H9 (cell line): ENCODE measurements at regions not wholly inside any gene's neighbourhood (a gene's known extent, or its start where the extent isn't known, plus 50 kb on each side); places are given as distances from the start of the nearest gene placed in this dataset.

Experiments used
- DNase-seq: peaks from one replicate; pipeline ENCODE4 v3.0.0-alpha.2; 2017
- H2AFZ ChIP-seq: one replicate; pipeline ENCODE4 v1.6.1; 2013; ENCODE audit warnings: mild to moderate bottlenecking, low read length, control low read depth, moderate library complexity
- H2AK5ac ChIP-seq: 2 replicates; pipeline ENCODE4 v1.6.1; 2013; ENCODE audit warnings: low read length, control low read depth, mixed read lengths; ENCODE audit not compliant: insufficient read length
- H2BK120ac ChIP-seq: one replicate; pipeline ENCODE4 v1.6.1; 2013; ENCODE audit warnings: low read depth, mild to moderate bottlenecking, low read length, control low read depth, inconsistent platforms; ENCODE audit not compliant: poor library complexity, severe bottlenecking
- H2BK12ac ChIP-seq: 2 replicates; pipeline ENCODE4 v1.6.1; 2013; ENCODE audit warnings: low read length, control low read depth, mixed read lengths, low read depth; ENCODE audit not compliant: insufficient read length
- H2BK15ac ChIP-seq: 2 replicates; pipeline ENCODE4 v1.6.1; 2013; ENCODE audit warnings: low read depth, low read length, control low read depth
- H2BK20ac ChIP-seq: one replicate; pipeline ENCODE4 v1.6.1; 2013; ENCODE audit warnings: low read depth, mild to moderate bottlenecking, low read length, control low read depth, inconsistent platforms; ENCODE audit not compliant: poor library complexity, severe bottlenecking
- H2BK5ac ChIP-seq: 2 replicates; pipeline ENCODE4 v1.6.1; 2013; ENCODE audit warnings: low read length, control low read depth, mixed read lengths; ENCODE audit not compliant: insufficient read length
- H3K14ac ChIP-seq: 2 replicates; pipeline ENCODE4 v1.6.1; 2013; ENCODE audit warnings: low read length, control low read depth; ENCODE audit not compliant: insufficient read depth
- H3K18ac ChIP-seq: 2 replicates; pipeline ENCODE4 v1.6.1; 2013; ENCODE audit warnings: low read depth, mild to moderate bottlenecking, mixed read lengths, low read length, control low read depth; ENCODE audit not compliant: insufficient read length
- H3K23ac ChIP-seq: 2 replicates; pipeline ENCODE4 v1.6.1; 2013; ENCODE audit warnings: low read length, control low read depth, mixed read lengths, low read depth; ENCODE audit not compliant: insufficient read length
- H3K23me2 ChIP-seq: 2 replicates; pipeline ENCODE4 v1.6.1; 2013; ENCODE audit warnings: low read depth, mild to moderate bottlenecking, mixed read lengths, low read length, control low read depth; ENCODE audit not compliant: insufficient read length, poor library complexity, severe bottlenecking
- H3K27ac ChIP-seq: 2 replicates; pipeline ENCODE4 v1.5.1; 2013; ENCODE audit warnings: low read length, control low read depth, mixed read lengths, low read depth; ENCODE audit not compliant: insufficient read length
- H3K27me3 ChIP-seq: 2 replicates; pipeline ENCODE4 v1.6.1; 2013; ENCODE audit warnings: low read length, control low read depth, inconsistent platforms; ENCODE audit not compliant: insufficient read depth
- H3K4ac ChIP-seq: 2 replicates; pipeline ENCODE4 v1.6.1; 2013; ENCODE audit warnings: low read depth, mild to moderate bottlenecking, control low read depth, inconsistent platforms, low read length, moderate library complexity
- H3K4me1 ChIP-seq: 2 replicates; pipeline ENCODE4 v1.6.1; 2013; ENCODE audit warnings: low read length, control low read depth, inconsistent platforms; ENCODE audit not compliant: insufficient read depth
- H3K4me2 ChIP-seq: 2 replicates; pipeline ENCODE4 v1.6.1; 2013; ENCODE audit warnings: low read length, control low read depth, mixed read lengths; ENCODE audit not compliant: insufficient read length, insufficient read depth
- H3K56ac ChIP-seq: 2 replicates; pipeline ENCODE4 v1.6.1; 2013; ENCODE audit warnings: low read depth, mild to moderate bottlenecking, mixed read lengths, low read length, control low read depth; ENCODE audit not compliant: insufficient read length
- H3K79me1 ChIP-seq: 2 replicates; pipeline ENCODE4 v1.6.1; 2013; ENCODE audit warnings: low read depth, mild to moderate bottlenecking, moderate library complexity, low read length, control low read depth, inconsistent platforms; ENCODE audit not compliant: insufficient read depth, poor library complexity, severe bottlenecking
- H3K79me2 ChIP-seq: 2 replicates; pipeline ENCODE4 v1.6.1; 2013; ENCODE audit warnings: low read length, control low read depth, inconsistent platforms; ENCODE audit not compliant: insufficient read depth
- H3K9ac ChIP-seq: 2 replicates; pipeline ENCODE4 v1.6.1; 2013; ENCODE audit warnings: low read length, control low read depth, mixed read lengths; ENCODE audit not compliant: insufficient read length; ENCODE audit errors: extremely low read depth
- H3K9me3 ChIP-seq: one replicate; pipeline ENCODE4 v1.6.1; 2013; ENCODE audit warnings: low read depth, low read length, inconsistent platforms; ENCODE audit not compliant: control insufficient read depth
- H3T11ph ChIP-seq: one replicate; pipeline ENCODE4 v1.6.1; 2013; ENCODE audit warnings: mild to moderate bottlenecking, low read length, control low read depth, inconsistent platforms
- H4K20me1 ChIP-seq: one replicate; pipeline ENCODE4 v1.6.1; 2013; ENCODE audit not compliant: control insufficient read depth, insufficient read length, insufficient read depth
- H4K5ac ChIP-seq: 2 replicates; pipeline ENCODE4 v1.6.1; 2013; ENCODE audit warnings: low read depth, mild to moderate bottlenecking, mixed read lengths, low read length, control low read depth; ENCODE audit not compliant: insufficient read length
- H4K8ac ChIP-seq: replicated peaks from 2 replicates; pipeline ENCODE4 v1.6.1; 2013; ENCODE audit warnings: low read length, control low read depth, mixed read lengths, low read depth; ENCODE audit not compliant: insufficient read length
- H4K91ac ChIP-seq: 2 replicates; pipeline ENCODE4 v1.6.1; 2013; ENCODE audit warnings: low read depth, mild to moderate bottlenecking, moderate library complexity, mixed read lengths, low read length, control low read depth; ENCODE audit not compliant: insufficient read length
- H3K27ac Mint-ChIP-seq, 3 experiments: 2 replicates in 2 of 3; 3 replicates in 1 of 3; pipeline ENCODE4 v1.8.0; 2020 to 2021; ENCODE audit warnings: mixed read lengths in 3 of 3, mild to moderate bottlenecking in 1 of 3, moderate library complexity in 1 of 3
- H3K27me3 Mint-ChIP-seq: 2 replicates; pipeline ENCODE4 v1.8.0; 2021; ENCODE audit warnings: low read depth, mild to moderate bottlenecking, moderate library complexity, mixed read lengths
- H3K36me3 Mint-ChIP-seq, 3 experiments: 2 replicates in 2 of 3; 3 replicates in 1 of 3; pipeline ENCODE4 v1.8.0; 2020 to 2021; ENCODE audit warnings: low read depth in 3 of 3, mixed read lengths in 3 of 3; ENCODE audit not compliant: insufficient read depth in 1 of 3
- H3K4me1 Mint-ChIP-seq, 2 experiments: 2 replicates each; pipeline ENCODE4 v1.8.0; 2020; ENCODE audit warnings: mixed read lengths in 2 of 2
- H3K4me3 Mint-ChIP-seq, 2 experiments: 2 replicates in 1 of 2; 3 replicates in 1 of 2; pipeline ENCODE4 v1.8.0; 2020 to 2021; ENCODE audit warnings: mild to moderate bottlenecking in 2 of 2, mixed read lengths in 2 of 2, moderate library complexity in 1 of 2
- H3K9me3 Mint-ChIP-seq, 2 experiments: 2 replicates in 1 of 2; 3 replicates in 1 of 2; pipeline ENCODE4 v1.8.0; 2020; ENCODE audit warnings: mild to moderate bottlenecking in 2 of 2, mixed read lengths in 2 of 2, moderate library complexity in 1 of 2
- WGBS: extraction: QIAGEN DNeasy Blood & Tissue Kit; methylation state at CpG from one replicate; pipeline ENCODE4 v1.1.7; 2013; ENCODE audit warnings: missing lambda C conversion rate, low lambda C conversion rate, mixed read lengths; ENCODE audit not compliant: insufficient read length; ENCODE audit errors: extremely low coverage; 5-methylcytosine and 5-hydroxymethylcytosine counted together
- TF ChIP-seq, protein P1 (sequence below): fragments of 200-600 bp; sonication (generic); conservative IDR thresholded peaks from 3 replicates; pipeline ENCODE4 v1.8.0; 2021; ENCODE audit warnings: antibody characterized with exemption, mild to moderate bottlenecking

DNA sequence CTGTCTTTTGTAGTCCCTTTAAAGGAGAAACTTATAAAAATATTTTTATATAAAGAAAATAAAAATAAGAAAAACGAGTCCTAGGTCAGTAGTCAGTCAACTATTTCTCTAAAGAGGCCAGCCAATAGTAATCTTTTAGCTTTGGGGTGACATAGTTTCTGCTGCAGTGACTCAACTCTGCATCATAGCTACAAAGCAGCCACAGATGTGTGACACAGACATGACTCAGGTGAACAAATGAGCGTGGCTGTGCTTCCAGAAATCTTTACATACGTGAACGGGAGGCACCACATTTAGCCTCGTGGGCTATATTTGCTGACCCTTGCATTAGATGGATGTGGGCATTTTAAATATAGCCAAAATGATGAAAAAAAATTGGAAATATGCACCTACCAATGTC is 1862.5 kb upstream of the TENM3 start:
- Histone ChIP-seq H2BK120ac (no peak overlapping the region), H2AK5ac (no peak overlapping the region), H3K23ac (no peak overlapping the region), H2BK12ac (no peak overlapping the region), H3K27me3 (no peaks in the 10 kb centered on the region), H2AFZ (no peak overlapping the region), H3K4me2 (no peak overlapping the region), H2BK20ac (no peak overlapping the region), H3K27ac (no peak overlapping the region), H3K79me1 (no peaks in the 10 kb centered on the region), H3K4me1 (no peaks in the 10 kb centered on the region), H4K20me1 (no peaks in the 10 kb centered on the region), H3K9ac (no peak overlapping the region), H3T11ph (no peak overlapping the region), H3K18ac (no peak overlapping the region), H4K91ac (no peak overlapping the region), H2BK15ac (no peak overlapping the region), H4K5ac (no peak overlapping the region), H3K56ac (no peak overlapping the region), H3K4ac (no peak overlapping the region), H3K9me3 (no peaks in the 10 kb centered on the region), H3K23me2 (no peaks in the 10 kb centered on the region), H4K8ac (no peak overlapping the region), H3K14ac (no peak overlapping the region), H3K79me2 (no peaks in the 10 kb centered on the region), H2BK5ac (no peak overlapping the region)
- Mint-ChIP-seq H3K27me3 (no peaks in the 10 kb centered on the region), H3K27ac (no peak overlapping the region), H3K4me3 (no peak overlapping the region), H3K9me3 (no peaks in the 10 kb centered on the region), H3K4me1 (no peaks in the 10 kb centered on the region), H3K36me3 (no peaks in the 10 kb centered on the region)
- DNase-seq: no peak
- TF ChIP-seq, protein P1, sequence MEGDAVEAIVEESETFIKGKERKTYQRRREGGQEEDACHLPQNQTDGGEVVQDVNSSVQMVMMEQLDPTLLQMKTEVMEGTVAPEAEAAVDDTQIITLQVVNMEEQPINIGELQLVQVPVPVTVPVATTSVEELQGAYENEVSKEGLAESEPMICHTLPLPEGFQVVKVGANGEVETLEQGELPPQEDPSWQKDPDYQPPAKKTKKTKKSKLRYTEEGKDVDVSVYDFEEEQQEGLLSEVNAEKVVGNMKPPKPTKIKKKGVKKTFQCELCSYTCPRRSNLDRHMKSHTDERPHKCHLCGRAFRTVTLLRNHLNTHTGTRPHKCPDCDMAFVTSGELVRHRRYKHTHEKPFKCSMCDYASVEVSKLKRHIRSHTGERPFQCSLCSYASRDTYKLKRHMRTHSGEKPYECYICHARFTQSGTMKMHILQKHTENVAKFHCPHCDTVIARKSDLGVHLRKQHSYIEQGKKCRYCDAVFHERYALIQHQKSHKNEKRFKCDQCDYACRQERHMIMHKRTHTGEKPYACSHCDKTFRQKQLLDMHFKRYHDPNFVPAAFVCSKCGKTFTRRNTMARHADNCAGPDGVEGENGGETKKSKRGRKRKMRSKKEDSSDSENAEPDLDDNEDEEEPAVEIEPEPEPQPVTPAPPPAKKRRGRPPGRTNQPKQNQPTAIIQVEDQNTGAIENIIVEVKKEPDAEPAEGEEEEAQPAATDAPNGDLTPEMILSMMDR: no peak
- no CpG with 5 or more reads among the region's 5 CpGs for WGBS
